Retinal pigment epithelial cell (primary cell): ENCODE measurements at regions not wholly inside any gene's neighbourhood (a gene's known extent, or its start where the extent isn't known, plus 50 kb on each side); places are given as distances from the start of the nearest gene placed in this dataset.

ENCODE experiments used
- DNase-seq: peaks from one replicate; pipeline ENCODE4 v3.0.0-alpha.2; 2010; ENCODE audit warnings: low read depth
- H3K4me3 ChIP-seq: 2 replicates; pipeline ENCODE4 v1.5.1; 2011; ENCODE audit warnings: mild to moderate bottlenecking, low read length, control low read depth, moderate library complexity
- TF ChIP-seq, protein P1 (sequence below): conservative IDR thresholded peaks from 2 replicates; pipeline ENCODE4 v1.5.1; 2011; ENCODE audit warnings: low read depth, low read length, control low read depth, inconsistent platforms

DNA sequence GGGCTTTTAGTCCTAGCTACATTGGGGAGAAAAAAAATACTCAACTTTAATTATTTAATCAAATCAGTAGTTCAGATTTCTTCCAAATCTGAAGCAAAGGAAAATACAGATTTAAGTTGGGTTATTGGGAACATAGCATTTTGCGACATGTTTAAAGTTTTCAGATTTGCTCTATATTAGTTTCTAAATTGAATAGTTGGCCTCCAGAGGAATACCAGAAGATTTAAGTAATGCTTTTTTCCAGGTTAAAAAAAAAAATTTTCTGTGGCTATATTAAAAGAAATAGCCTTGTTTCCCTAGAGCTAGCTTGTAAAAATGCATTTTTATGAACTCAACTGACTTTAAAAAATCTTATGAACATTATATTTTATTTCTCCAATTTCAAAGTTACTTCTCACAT is 115.9 kb downstream of the DDX53 start:
- DNase-seq = no peak
- H3K4me3 ChIP-seq = no peak overlapping the region
- TF ChIP-seq, protein P1, sequence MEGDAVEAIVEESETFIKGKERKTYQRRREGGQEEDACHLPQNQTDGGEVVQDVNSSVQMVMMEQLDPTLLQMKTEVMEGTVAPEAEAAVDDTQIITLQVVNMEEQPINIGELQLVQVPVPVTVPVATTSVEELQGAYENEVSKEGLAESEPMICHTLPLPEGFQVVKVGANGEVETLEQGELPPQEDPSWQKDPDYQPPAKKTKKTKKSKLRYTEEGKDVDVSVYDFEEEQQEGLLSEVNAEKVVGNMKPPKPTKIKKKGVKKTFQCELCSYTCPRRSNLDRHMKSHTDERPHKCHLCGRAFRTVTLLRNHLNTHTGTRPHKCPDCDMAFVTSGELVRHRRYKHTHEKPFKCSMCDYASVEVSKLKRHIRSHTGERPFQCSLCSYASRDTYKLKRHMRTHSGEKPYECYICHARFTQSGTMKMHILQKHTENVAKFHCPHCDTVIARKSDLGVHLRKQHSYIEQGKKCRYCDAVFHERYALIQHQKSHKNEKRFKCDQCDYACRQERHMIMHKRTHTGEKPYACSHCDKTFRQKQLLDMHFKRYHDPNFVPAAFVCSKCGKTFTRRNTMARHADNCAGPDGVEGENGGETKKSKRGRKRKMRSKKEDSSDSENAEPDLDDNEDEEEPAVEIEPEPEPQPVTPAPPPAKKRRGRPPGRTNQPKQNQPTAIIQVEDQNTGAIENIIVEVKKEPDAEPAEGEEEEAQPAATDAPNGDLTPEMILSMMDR = no peak

DNA sequence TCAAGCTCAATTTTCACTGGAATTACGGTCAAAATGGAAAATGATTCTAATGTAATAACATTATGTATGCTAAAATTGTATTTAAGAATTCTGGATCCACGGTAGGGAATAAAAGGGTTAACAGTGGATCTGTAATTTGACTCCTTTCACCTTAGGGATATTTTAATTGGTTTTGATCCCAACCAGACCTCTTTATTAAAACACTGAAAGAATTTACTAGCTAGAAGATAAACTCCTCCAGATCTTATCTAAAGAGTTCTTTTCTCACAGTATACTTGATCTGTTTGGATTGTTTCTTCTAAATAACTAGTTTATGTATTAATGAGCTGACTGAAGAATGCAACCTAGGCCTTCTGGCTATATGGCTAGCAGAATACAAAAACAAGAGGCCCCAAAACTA is 118.4 kb downstream of the DDX53 start:
- no peak for DNase-seq
- TF ChIP-seq, protein P1 = no peak
- no peak overlapping the region for H3K4me3 ChIP-seq

DNA sequence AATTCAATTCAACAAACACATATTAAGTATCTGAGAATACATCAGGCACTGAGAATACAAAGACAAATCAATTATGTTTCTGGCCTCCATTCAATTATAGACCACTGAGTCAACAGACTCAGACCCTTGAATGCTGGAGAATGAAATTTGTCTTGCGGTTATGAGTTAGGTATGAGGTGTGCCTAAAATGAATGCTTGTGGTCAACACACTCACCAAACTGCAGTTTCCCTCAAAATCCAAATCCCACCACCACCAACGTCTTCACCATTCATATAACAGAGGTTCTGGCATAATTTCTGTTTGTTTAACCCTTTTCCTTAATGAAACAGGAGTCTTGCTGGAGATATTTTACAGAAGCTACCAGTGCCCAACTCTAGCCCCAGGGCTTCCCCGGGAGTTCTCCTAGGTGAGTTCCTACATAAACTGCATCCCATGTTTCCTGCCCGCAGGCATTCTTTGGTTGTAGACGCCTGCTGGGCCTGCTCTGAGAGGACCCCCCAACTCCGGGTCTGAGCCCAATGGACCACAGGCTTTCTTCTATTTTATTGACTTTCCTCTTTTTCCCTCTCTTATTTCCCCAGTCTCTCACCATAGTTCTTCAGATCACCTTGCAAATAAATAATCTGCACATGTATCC is 119.2 kb downstream of the DDX53 start:
- no peak for DNase-seq
- H3K4me3 ChIP-seq = no peak overlapping the region
- TF ChIP-seq, protein P1 = no peak

DNA sequence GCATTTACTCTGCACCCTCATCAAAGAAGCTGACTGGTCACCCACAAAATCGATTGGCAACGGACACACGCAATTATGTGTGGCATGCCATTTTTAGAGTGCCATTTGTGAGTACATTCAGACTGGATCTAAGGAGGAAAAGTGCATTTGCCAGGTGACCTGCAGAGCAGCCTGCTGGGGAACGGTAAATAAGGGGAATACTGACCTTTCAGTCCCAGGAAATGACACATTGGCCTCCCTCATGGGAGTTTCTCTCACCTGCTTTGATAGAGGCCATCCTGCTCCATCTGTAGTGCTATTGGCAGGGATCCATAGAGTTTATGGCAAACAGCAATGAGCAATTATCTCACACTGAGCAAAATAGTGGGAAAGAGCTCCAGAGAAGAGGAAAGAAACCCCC is 127.8 kb downstream of the DDX53 start:
- TF ChIP-seq, protein P1 = no peak
- DNase-seq = no peak

DNA sequence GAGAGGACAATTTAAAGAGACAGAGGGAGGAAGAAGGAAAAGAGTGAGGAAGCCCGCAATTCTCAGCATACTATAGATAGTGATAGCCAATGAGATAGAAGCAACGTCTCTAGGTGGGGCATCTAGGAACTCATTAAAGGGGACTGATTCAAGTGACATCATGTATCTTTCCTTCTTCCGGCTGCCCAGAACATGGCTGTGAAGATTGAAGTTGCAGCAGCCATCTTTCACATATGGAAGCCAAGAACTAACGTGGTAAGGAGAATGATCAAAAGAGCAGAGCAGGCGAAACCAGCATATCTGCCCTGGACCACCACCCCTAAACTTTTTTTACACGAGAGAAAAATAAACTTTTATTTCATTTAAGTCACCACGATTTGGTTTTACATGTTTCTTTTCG is 133.8 kb downstream of the DDX53 start:
- no peak overlapping the region for H3K4me3 ChIP-seq
- TF ChIP-seq, protein P1 = no peak
- DNase-seq = no peak

More for the DNA sequence above, 127.8 kb downstream of the DDX53 start:
- H3K4me3 ChIP-seq = no peak overlapping the region

DNA sequence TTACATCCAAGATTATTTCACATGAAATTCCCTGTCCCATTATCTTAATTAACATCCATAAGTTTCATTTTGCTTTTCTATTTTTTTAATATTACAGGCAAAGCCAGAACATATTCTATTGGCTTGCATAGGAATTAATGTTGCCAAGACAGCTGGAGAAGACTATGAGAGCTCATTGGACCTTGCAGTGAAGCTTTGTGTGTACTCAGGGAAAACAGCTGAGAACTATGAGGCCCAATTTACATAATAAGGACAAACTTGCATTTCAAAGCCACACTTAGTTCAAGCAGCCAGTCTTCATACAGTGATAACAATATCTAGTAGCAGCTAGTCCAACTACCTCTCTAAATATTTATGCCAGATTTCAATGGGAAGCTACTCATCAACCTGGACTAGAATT is 134.4 kb downstream of the DDX53 start:
- no peak for DNase-seq
- TF ChIP-seq, protein P1 = no peak
- no peak overlapping the region for H3K4me3 ChIP-seq

DNA sequence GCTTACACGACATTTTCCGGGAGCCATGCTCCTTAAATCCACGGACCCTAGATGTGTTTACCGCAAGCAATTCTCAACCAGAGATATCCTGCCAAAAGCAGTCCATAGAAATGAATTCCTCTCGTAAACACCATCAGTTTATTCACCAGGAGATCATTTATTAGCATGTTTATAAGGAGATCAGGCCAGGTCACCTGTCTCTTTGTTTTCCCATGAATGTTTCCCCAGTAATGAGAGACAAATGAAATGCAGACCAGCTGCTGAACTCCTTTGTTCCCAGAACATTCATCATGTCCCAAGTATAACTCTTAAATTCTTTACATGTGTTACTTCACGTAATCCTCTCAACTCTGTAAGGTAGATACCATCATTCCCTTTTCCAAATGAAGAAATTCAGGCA is 137.1 kb downstream of the DDX53 start:
- H3K4me3 ChIP-seq = no peak overlapping the region
- TF ChIP-seq, protein P1 = no peak
- no peak for DNase-seq
